D721Med (cell line): ENCODE measurements at regions not wholly inside any gene's neighbourhood (a gene's known extent, or its start where the extent isn't known, plus 50 kb on each side); places are given as distances from the start of the nearest gene placed in this dataset.

Source experiments
- DNase-seq: peaks from one replicate; pipeline ENCODE4 v3.0.0; 2011; ENCODE audit warnings: low spot score; ENCODE audit not compliant: insufficient read length
- FAIRE-seq: peaks from 2 replicates; lab custom pipeline; 2011; peaks lifted over from hg19 to GRCh38; lab: Jason Lieb, UNC
- CTCF ChIP-seq: IDR thresholded peaks from 2 replicates; pipeline ENCODE4 v1.5.1; 2012; ENCODE audit warnings: mild to moderate bottlenecking, control low read depth; ENCODE audit not compliant: insufficient read depth; ENCODE audit errors: missing control alignments

GRCh38 chr3:4218456-4219226 lies 84.5 kb upstream of the SETMAR start:
- no peak for TF ChIP-seq CTCF
- FAIRE-seq: no peak
- DNase-seq: no peak

- DNase-seq (no peak), FAIRE-seq (no peak)
- no peak for TF ChIP-seq CTCF
Measured at GRCh38 chr3:4219227-4219568, 84.0 kb upstream of the SETMAR start.

- TF ChIP-seq CTCF: no peak
- FAIRE-seq: no peak
- DNase-seq: no peak
Measured at GRCh38 chr3:4220065-4220464, 83.1 kb upstream of the SETMAR start.

- no peak for TF ChIP-seq CTCF
- FAIRE-seq (no peak), DNase-seq (no peak)
Measured at GRCh38 chr3:4222574-4223175, 80.5 kb upstream of the SETMAR start.

- no peak for DNase-seq
- FAIRE-seq: no peak
- TF ChIP-seq CTCF: no peak
Measured at GRCh38 chr3:4223777-4224176, 79.4 kb upstream of the SETMAR start.

- no peak for TF ChIP-seq CTCF
- FAIRE-seq (no peak), DNase-seq (no peak)
Measured at GRCh38 chr3:4224331-4224730, 78.8 kb upstream of the SETMAR start.

- FAIRE-seq (no peak), DNase-seq (no peak)
- TF ChIP-seq CTCF: no peak
Measured at GRCh38 chr3:4225005-4225471, 78.1 kb upstream of the SETMAR start.
